HG03060 (cell line): ENCODE measurements at regions not wholly inside any gene's neighbourhood (a gene's known extent, or its start where the extent isn't known, plus 50 kb on each side); places are given as distances from the start of the nearest gene placed in this dataset.

Experiments
- ATAC-seq: cut with Tn5 transposase; IDR thresholded peaks from one replicate; pipeline ENCODE4 v1.9.1; 2021; ENCODE audit warnings: low read depth, moderate number of reproducible peaks; ENCODE audit not compliant: unreplicated experiment

GRCh38 chr4:177097291-177097690, 212.4 kb upstream of the NEIL3 start:
- ATAC-seq, result no peak

GRCh38 chr4:177099211-177099610, 210.5 kb upstream of the NEIL3 start:
- ATAC-seq, result no peak

GRCh38 chr4:177100307-177100706, 209.4 kb upstream of the NEIL3 start:
- no peak for ATAC-seq

GRCh38 chr4:177103619-177104018, 206.1 kb upstream of the NEIL3 start:
- no peak for ATAC-seq

GRCh38 chr4:177105536-177105935, 204.1 kb upstream of the NEIL3 start:
- no peak for ATAC-seq

GRCh38 chr4:177107288-177107921, 202.3 kb upstream of the NEIL3 start:
- ATAC-seq, result no peak

GRCh38 chr4:177108708-177109107, 201.0 kb upstream of the NEIL3 start:
- ATAC-seq, result no peak

GRCh38 chr4:177109769-177110168, 199.9 kb upstream of the NEIL3 start:
- ATAC-seq, result no peak

GRCh38 chr4:177116161-177116560, 193.5 kb upstream of the NEIL3 start:
- no peak for ATAC-seq

GRCh38 chr4:177117256-177117655, 192.4 kb upstream of the NEIL3 start:
- ATAC-seq, result no peak

GRCh38 chr4:177118596-177118995, 191.1 kb upstream of the NEIL3 start:
- no peak for ATAC-seq

GRCh38 chr4:177119021-177119471, 190.6 kb upstream of the NEIL3 start:
- ATAC-seq, result no peak

- ATAC-seq, result no peak
These were observed 190.0 kb upstream of the NEIL3 start for GRCh38 chr4:177119691-177120090.

- ATAC-seq, result no peak
These were observed 185.9 kb upstream of the NEIL3 start for GRCh38 chr4:177123811-177124210.

GRCh38 chr4:177124349-177125064, 185.2 kb upstream of the NEIL3 start:
- ATAC-seq, result no peak

- ATAC-seq, result no peak
These were observed 184.0 kb upstream of the NEIL3 start for GRCh38 chr4:177125656-177126055.

GRCh38 chr4:177127658-177128057, 182.0 kb upstream of the NEIL3 start:
- ATAC-seq, result no peak

GRCh38 chr4:177128306-177128705, 181.4 kb upstream of the NEIL3 start:
- ATAC-seq, result no peak

GRCh38 chr4:177131736-177132135, 177.9 kb upstream of the NEIL3 start:
- ATAC-seq, result no peak

GRCh38 chr4:177147668-177148067, 162.0 kb upstream of the NEIL3 start:
- no peak for ATAC-seq

GRCh38 chr4:177155454-177155853, 154.2 kb upstream of the NEIL3 start:
- ATAC-seq, result no peak

GRCh38 chr4:177159600-177159999, 150.1 kb upstream of the NEIL3 start:
- ATAC-seq, result no peak
